CD14-positive monocyte (primary cell): ENCODE measurements at regions not wholly inside any gene's neighbourhood (a gene's known extent, or its start where the extent isn't known, plus 50 kb on each side); places are given as distances from the start of the nearest gene placed in this dataset.
"Not testable (repeated sequence)": the region's sequence is repeated elsewhere in the genome, so short reads cannot be mapped to it uniquely, and the experiment has no call there.

ENCODE experiments used
- DNase-seq, 3 donors: peaks; one replicate each; pipeline ENCODE4 v3.0.0-alpha.2; 2011 to 2022
- H2AFZ ChIP-seq: 2 replicates; pipeline ENCODE4 v1.6.0; 2012; ENCODE audit warnings: mild to moderate bottlenecking, low read depth, low read length, inconsistent platforms; ENCODE audit not compliant: insufficient read depth, poor library complexity, severe bottlenecking
- H3K27ac ChIP-seq, 2 donors: 1 replicate in 1 of 2; 2 replicates in 1 of 2; pipeline ENCODE4 v1.5.1; 2012 to 2013; ENCODE audit warnings: low read length in 2 of 2, control low read depth in 1 of 2, inconsistent platforms in 1 of 2, low read depth in 1 of 2, mild to moderate bottlenecking in 1 of 2
- H3K27me3 ChIP-seq, 2 donors: one replicate each; pipeline versions ENCODE4 v1.6.0 to v1.6.1; 2011 to 2013; ENCODE audit warnings: low read length in 2 of 2; ENCODE audit not compliant: control insufficient read depth in 2 of 2, insufficient read depth in 2 of 2
- H3K36me3 ChIP-seq, 2 donors: replicated peaks in 1 of 2; 1 replicate in 1 of 2; 2 replicates in 1 of 2; pipeline versions ENCODE4 v1.5.1 to v1.6.1; 2012 to 2013; ENCODE audit warnings: low read length in 2 of 2, control low read depth in 1 of 2, inconsistent platforms in 1 of 2, mild to moderate bottlenecking in 1 of 2; ENCODE audit not compliant: insufficient read depth in 2 of 2, control insufficient read depth in 1 of 2
- H3K4me1 ChIP-seq, 2 donors: 1 replicate in 1 of 2; 2 replicates in 1 of 2; pipeline versions ENCODE4 v1.5.1 to v1.6.1; 2012 to 2013; ENCODE audit warnings: low read length in 2 of 2, control low read depth in 1 of 2, inconsistent platforms in 1 of 2, mild to moderate bottlenecking in 1 of 2, moderate library complexity in 1 of 2; ENCODE audit not compliant: insufficient read depth in 2 of 2, control insufficient read depth in 1 of 2
- H3K4me2 ChIP-seq: replicated peaks from 2 replicates; pipeline ENCODE3; 2012; ENCODE audit warnings: low read length, moderate library complexity, mild to moderate bottlenecking; ENCODE audit not compliant: poor library complexity, severe bottlenecking; ENCODE audit errors: extremely low read depth
- H3K4me3 ChIP-seq, 3 experiments: fragments of 200-600 bp in 1 of 3; sonication (generic) in 1 of 3; replicated peaks in 1 of 3; 1 replicate in 2 of 3; 2 replicates in 1 of 3; pipeline ENCODE4 v1.5.1; 2011 to 2013; ENCODE audit warnings: low read length in 3 of 3, mild to moderate bottlenecking in 3 of 3, control low read depth in 2 of 3, low read depth in 2 of 3, inconsistent platforms in 1 of 3, moderate library complexity in 1 of 3
- H3K79me2 ChIP-seq: 2 replicates; pipeline ENCODE4 v1.6.0; 2012; ENCODE audit warnings: mild to moderate bottlenecking, control low read depth, inconsistent platforms, low read length, moderate library complexity; ENCODE audit not compliant: insufficient read depth
- H3K9ac ChIP-seq: 2 replicates; pipeline ENCODE4 v1.6.0; 2017; ENCODE audit warnings: low read length, mild to moderate bottlenecking; ENCODE audit not compliant: insufficient read depth, poor library complexity, severe bottlenecking
- H3K9me3 ChIP-seq, 2 donors: replicated peaks in 1 of 2; 1 replicate in 1 of 2; 2 replicates in 1 of 2; pipeline versions ENCODE4 v1.5.1 to v1.6.1; 2012 to 2013; ENCODE audit warnings: low read length in 2 of 2, control low read depth in 1 of 2; ENCODE audit not compliant: control insufficient read depth in 1 of 2, insufficient read depth in 1 of 2
- H4K20me1 ChIP-seq: 2 replicates; pipeline ENCODE4 v1.6.0; 2012; ENCODE audit warnings: mild to moderate bottlenecking, low read length, control low read depth, moderate library complexity; ENCODE audit not compliant: insufficient read depth
- H3K27ac Mint-ChIP-seq, 7 donors: one replicate each; pipeline ENCODE4 v1.8.0; 2020; ENCODE audit warnings: mild to moderate bottlenecking in 7 of 7, mixed read lengths in 7 of 7, moderate library complexity in 6 of 7, inconsistent platforms in 2 of 7
- H3K27me3 Mint-ChIP-seq, 3 donors: one replicate each; pipeline ENCODE4 v1.8.0; 2021 to 2022; ENCODE audit warnings: low read depth in 3 of 3, mild to moderate bottlenecking in 3 of 3, mixed read lengths in 3 of 3, moderate library complexity in 3 of 3, inconsistent platforms in 1 of 3
- H3K36me3 Mint-ChIP-seq, 2 donors: one replicate each; pipeline ENCODE4 v1.8.0; 2020; ENCODE audit warnings: mixed read lengths in 2 of 2, inconsistent platforms in 1 of 2, mild to moderate bottlenecking in 1 of 2
- H3K4me1 Mint-ChIP-seq: one replicate; pipeline ENCODE4 v1.8.0; 2020; ENCODE audit warnings: mild to moderate bottlenecking, mixed read lengths
- H3K4me3 Mint-ChIP-seq, 2 donors: one replicate each; pipeline ENCODE4 v1.8.0; 2020; ENCODE audit warnings: mild to moderate bottlenecking in 2 of 2, mixed read lengths in 2 of 2, moderate library complexity in 1 of 2
- H3K9me3 Mint-ChIP-seq, 7 donors: one replicate each; pipeline ENCODE4 v1.8.0; 2020 to 2022; ENCODE audit warnings: mixed read lengths in 7 of 7, mild to moderate bottlenecking in 6 of 7, moderate library complexity in 6 of 7, inconsistent platforms in 2 of 7
- CTCF ChIP-seq: fragments of 200-600 bp; IDR thresholded peaks from one replicate; pipeline ENCODE4 v1.8.0; 2022; ENCODE audit warnings: antibody characterized with exemption, mild to moderate bottlenecking
- WGBS: methylation state at CpG from one replicate; pipeline ENCODE4 v1.1.5; 2013; ENCODE audit warnings: missing lambda C conversion rate; ENCODE audit not compliant: insufficient coverage; 5-methylcytosine and 5-hydroxymethylcytosine counted together
- intact Hi-C, 2 donors: fragments of 100-400 bp; cut with micrococcal nuclease; formaldehyde crosslinking; loops; one replicate each; pipeline versions ENCODE4 v1.15.0 to v1.15.1; 2023

DNA sequence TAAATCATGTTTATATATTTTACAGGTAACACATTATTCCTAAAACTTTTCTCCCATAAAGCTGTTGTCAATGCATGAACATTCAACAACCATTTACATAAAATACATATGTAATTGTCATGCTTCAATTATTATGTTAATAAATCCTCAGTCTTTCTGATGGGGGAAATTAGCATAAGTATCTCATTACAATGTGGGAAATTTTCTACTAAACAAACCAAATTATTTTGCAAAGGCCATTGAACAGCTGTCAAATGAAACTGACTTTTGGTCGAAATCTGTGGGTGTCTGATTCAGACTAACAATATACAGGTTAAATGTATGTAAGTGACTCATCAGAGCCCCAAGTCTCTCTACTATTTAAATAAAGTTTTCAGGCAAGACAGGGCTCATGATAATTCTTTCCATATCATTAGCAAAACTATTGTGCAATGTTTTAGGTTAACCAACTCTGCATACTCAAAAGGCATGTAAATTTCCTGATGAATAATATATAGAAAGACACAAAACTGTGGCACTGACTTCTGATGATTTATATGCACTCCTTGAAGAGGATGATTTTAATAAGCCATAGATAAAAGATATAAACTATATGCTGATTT lies 795.3 kb upstream of the AADAT start:
- TF ChIP-seq CTCF: no peak
- H3K4me1 ChIP-seq: no peaks in the 10 kb centered on the region
- no peak overlapping the region for H3K9ac ChIP-seq
- Mint-ChIP-seq H3K4me3 (no peak overlapping the region), H3K9me3 (peaks cover 0 to 6% (median 2%) of the 10 kb centered on the region in 7 donors), H3K27ac (no peak overlapping the region), H3K27me3 (no peaks in the 10 kb centered on the region), H3K36me3 (no peaks in the 10 kb centered on the region), H3K4me1 (no peaks in the 10 kb centered on the region)
- no peak overlapping the region for H3K4me2 ChIP-seq
- H3K27me3 ChIP-seq: no peaks in the 10 kb centered on the region
- intact Hi-C loops: no loop called here
- no CpG with 5 or more reads among the region's 1 CpG for WGBS
- no peaks in the 10 kb centered on the region for H3K79me2 ChIP-seq
- no peak overlapping the region for H2AFZ ChIP-seq
- no peak overlapping the region for H3K27ac ChIP-seq
- H3K36me3 ChIP-seq: no peaks in the 10 kb centered on the region
- DNase-seq: no peak
- H4K20me1 ChIP-seq: no peaks in the 10 kb centered on the region
- H3K4me3 ChIP-seq: no peak overlapping the region
- no peaks in the 10 kb centered on the region for H3K9me3 ChIP-seq

GRCh38 chr4:170881646-170882045 lies 791.9 kb upstream of the AADAT start:
- H3K36me3 ChIP-seq, H3K4me2 ChIP-seq, DNase-seq, H3K4me1 Mint-ChIP-seq, H2AFZ ChIP-seq, H3K4me3 ChIP-seq, H3K27me3 ChIP-seq, H3K27me3 Mint-ChIP-seq, H3K4me1 ChIP-seq, H3K27ac Mint-ChIP-seq, H4K20me1 ChIP-seq, H3K27ac ChIP-seq, H3K79me2 ChIP-seq, H3K9me3 ChIP-seq, H3K36me3 Mint-ChIP-seq, H3K9me3 Mint-ChIP-seq, H3K9ac ChIP-seq, H3K4me3 Mint-ChIP-seq, intact Hi-C loops: not testable (repeated sequence)
